IMR-90 (cell line): ENCODE measurements at regions not wholly inside any gene's neighbourhood (a gene's known extent, or its start where the extent isn't known, plus 50 kb on each side); places are given as distances from the start of the nearest gene placed in this dataset.

ENCODE experiments used
- ATAC-seq: fragments of 200-7000 bp; cut with Tn5 transposase; 2 replicates; pipeline ENCODE4 v1.9.1; 2020; ENCODE audit warnings: low read depth, mild to moderate bottlenecking, moderate library complexity
- BruUV-seq: library from RNA; stranded (reverse); fragments of 400-500 nt; replicated peaks from 2 replicates; lab custom pipeline; 2021; lab: Mats Ljungman, UMichigan
- CTCF ChIA-PET: fragments of 300-600 bp; formaldehyde crosslinking; extraction: SDS; loops from one replicate; lab custom pipeline; 2021; ENCODE audit warnings: antibody characterized with exemption; lab: Yijun Ruan, JAX
- POLR2A ChIA-PET: fragments of 300-600 bp; sonication (Branson Sonifier 250); formaldehyde crosslinking; loops from one replicate; lab custom pipeline; 2022; ENCODE audit warnings: antibody characterized with exemption; ENCODE audit not compliant: unreplicated experiment; lab: Charles Lee
- DNase-seq: peaks from one replicate; pipeline ENCODE4 v3.0.0; 2013
- H2AFZ ChIP-seq: replicated peaks from 2 replicates; pipeline ENCODE3; 2013; ENCODE audit warnings: low read length, mild to moderate bottlenecking; ENCODE audit not compliant: poor library complexity
- H2AK5ac ChIP-seq: 2 replicates; pipeline ENCODE4 v1.6.1; 2013; ENCODE audit warnings: low read depth, low read length, inconsistent platforms
- H2AK9ac ChIP-seq: replicated peaks from 2 replicates; pipeline ENCODE3; 2013; ENCODE audit warnings: mild to moderate bottlenecking, low read depth, low read length, moderate library complexity; ENCODE audit not compliant: poor library complexity
- H2BK120ac ChIP-seq: 2 replicates; pipeline ENCODE4 v1.6.1; 2013; ENCODE audit warnings: low read depth, low read length, inconsistent platforms
- H2BK15ac ChIP-seq: 3 replicates; pipeline ENCODE4 v1.6.1; 2013; ENCODE audit warnings: low read depth, low read length, inconsistent platforms
- H2BK20ac ChIP-seq: 2 replicates; pipeline ENCODE4 v1.6.1; 2013; ENCODE audit warnings: low read depth, mild to moderate bottlenecking, inconsistent platforms, low read length, moderate library complexity
- H2BK5ac ChIP-seq: 2 replicates; pipeline ENCODE4 v1.6.1; 2013; ENCODE audit warnings: mild to moderate bottlenecking, low read depth, low read length, inconsistent platforms; ENCODE audit not compliant: poor library complexity, severe bottlenecking
- H3K14ac ChIP-seq: replicated peaks from 2 replicates; pipeline ENCODE4 v1.6.1; 2013; ENCODE audit warnings: low read depth, low read length, inconsistent platforms
- H3K18ac ChIP-seq: 2 replicates; pipeline ENCODE4 v1.6.1; 2013; ENCODE audit warnings: low read depth, low read length, control low read depth
- H3K23ac ChIP-seq: 2 replicates; pipeline ENCODE4 v1.6.1; 2013; ENCODE audit warnings: low read depth, low read length, inconsistent platforms
- H3K27ac ChIP-seq: 2 replicates; pipeline ENCODE4 v1.5.1; 2013; ENCODE audit warnings: mild to moderate bottlenecking, control low read depth, low read length; ENCODE audit not compliant: insufficient read depth
- H3K27me3 ChIP-seq: 2 replicates; pipeline ENCODE4 v1.6.1; 2013; ENCODE audit warnings: low read length; ENCODE audit not compliant: control insufficient read depth, insufficient read depth
- H3K36me3 ChIP-seq: 2 replicates; pipeline ENCODE4 v1.6.1; 2013; ENCODE audit warnings: low read length, mixed read lengths; ENCODE audit not compliant: control insufficient read depth, insufficient read depth
- H3K4ac ChIP-seq: 2 replicates; pipeline ENCODE4 v1.6.1; 2013; ENCODE audit warnings: low read depth, low read length, inconsistent platforms
- H3K4me1 ChIP-seq: 2 replicates; pipeline ENCODE4 v1.6.1; 2013; ENCODE audit warnings: low read length, mixed read lengths; ENCODE audit not compliant: control insufficient read depth, insufficient read depth
- H3K4me2 ChIP-seq: 2 replicates; pipeline ENCODE4 v1.6.1; 2013; ENCODE audit warnings: low read depth, mild to moderate bottlenecking, control low read depth, low read length, moderate library complexity
- H3K4me3 ChIP-seq: 2 replicates; pipeline ENCODE4 v1.5.1; 2013; ENCODE audit warnings: low read depth, mild to moderate bottlenecking, control low read depth, low read length, moderate library complexity; ENCODE audit not compliant: insufficient read depth
- H3K56ac ChIP-seq: 2 replicates; pipeline ENCODE4 v1.6.1; 2013; ENCODE audit warnings: low read length, inconsistent platforms; ENCODE audit not compliant: insufficient read depth; ENCODE audit errors: extremely low read depth
- H3K79me1 ChIP-seq, 2 experiments: 2 replicates each; pipeline ENCODE4 v1.6.1; 2013; ENCODE audit warnings: low read length in 2 of 2, inconsistent platforms in 1 of 2, low read depth in 1 of 2
- H3K9ac ChIP-seq: 2 replicates; pipeline ENCODE4 v1.6.1; 2013; ENCODE audit warnings: low read depth, low read length, control low read depth
- H3K9me1 ChIP-seq: 2 replicates; pipeline ENCODE4 v1.6.1; 2013; ENCODE audit warnings: low read length, inconsistent platforms; ENCODE audit not compliant: insufficient read depth
- H3K9me3 ChIP-seq: 2 replicates; pipeline ENCODE4 v1.6.1; 2013; ENCODE audit warnings: low read length; ENCODE audit not compliant: control insufficient read depth, insufficient read depth
- H4K20me1 ChIP-seq: 2 replicates; pipeline ENCODE4 v1.6.1; 2013; ENCODE audit warnings: low read length, inconsistent platforms; ENCODE audit not compliant: insufficient read depth
- H4K5ac ChIP-seq: 2 replicates; pipeline ENCODE4 v1.6.1; 2013; ENCODE audit warnings: mild to moderate bottlenecking, low read depth, low read length, control low read depth
- H4K8ac ChIP-seq, 2 experiments: 2 replicates each; pipeline ENCODE4 v1.6.1; 2013; ENCODE audit warnings: low read depth in 2 of 2, low read length in 2 of 2, control low read depth in 1 of 2, inconsistent platforms in 1 of 2
- H4K91ac ChIP-seq: 2 replicates; pipeline ENCODE4 v1.6.1; 2013; ENCODE audit warnings: low read depth, low read length, inconsistent platforms; ENCODE audit not compliant: insufficient read depth
- MAZ ChIP-seq: IDR thresholded peaks from 2 replicates; pipeline ENCODE4 v1.6.1; 2012; ENCODE audit warnings: low read depth, mild to moderate bottlenecking, low read length, improper control_type of control experiment, moderate library complexity, borderline replicate concordance
- POLR2A ChIP-seq: IDR thresholded peaks from 2 replicates; pipeline ENCODE4 v1.6.1; 2012; ENCODE audit warnings: mild to moderate bottlenecking, low read depth, low read length
- RCOR1 ChIP-seq: IDR thresholded peaks from 2 replicates; pipeline ENCODE4 v1.6.1; 2012; ENCODE audit warnings: mild to moderate bottlenecking, low read length, improper control_type of control experiment; ENCODE audit not compliant: insufficient replicate concordance
- SMC3 ChIP-seq: fragments of 150-350 bp; IDR thresholded peaks from 2 replicates; pipeline ENCODE4 v1.6.1; 2016; ENCODE audit warnings: low read depth, mild to moderate bottlenecking, antibody characterized with exemption, low read length, moderate library complexity
- dilution Hi-C: fragments of 300-500 bp; cut with HindIII; formaldehyde crosslinking; loops from one replicate; pipeline ENCODE4 v1.14.3; 2018; ENCODE audit warnings: low sequenced_read_pairs; ENCODE audit not compliant: unreplicated experiment
- in situ Hi-C: fragments of 300-500 bp; cut with MboI; formaldehyde crosslinking; loops from 3 replicates; pipeline ENCODE4 v1.14.3; 2019; ENCODE audit warnings: low sequenced_read_pairs, inconsistent platforms, mixed read lengths
- intact Hi-C: fragments of 100-400 bp; cut with micrococcal nuclease; formaldehyde crosslinking; loops from 2 replicates; pipeline ENCODE4 v1.10.0; 2022

DNA sequence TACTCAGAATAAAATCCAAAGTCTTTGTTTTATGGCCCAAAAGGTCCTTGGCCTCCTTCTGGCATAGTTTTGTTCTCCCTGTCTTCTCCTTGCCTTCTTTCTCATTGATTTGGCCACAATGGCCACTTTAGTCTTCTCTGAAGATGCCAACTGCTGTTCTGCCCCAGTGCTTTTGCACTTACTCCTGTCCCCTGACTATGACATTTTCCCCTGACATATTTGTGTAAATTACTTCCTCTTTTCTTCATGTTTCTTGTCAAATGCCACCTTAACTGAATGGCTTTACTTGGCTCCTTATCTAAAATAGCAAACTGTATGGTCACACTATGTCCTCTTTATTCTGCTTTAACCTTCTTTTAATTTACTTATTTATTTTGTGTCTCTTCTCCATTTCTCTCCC, 484.7 kb upstream of the ARRDC3 start:
- Histone ChIP-seq H4K91ac (no peak overlapping the region), H3K27me3 (no peaks in the 10 kb centered on the region), H2BK5ac (no peak overlapping the region), H3K9me3 (no peaks in the 10 kb centered on the region), H2BK15ac (no peak overlapping the region), H3K18ac (no peak overlapping the region), H4K20me1 (no peaks in the 10 kb centered on the region), H3K23ac (no peak overlapping the region), H3K4ac (no peak overlapping the region), H3K56ac (no peak overlapping the region), H2BK120ac (no peak overlapping the region), H3K4me1 (no peaks in the 10 kb centered on the region), H3K4me3 (no peak overlapping the region), H2AFZ (no peak overlapping the region), H3K4me2 (no peak overlapping the region), H2BK20ac (no peak overlapping the region), H3K27ac (no peak overlapping the region), H3K36me3 (no peaks in the 10 kb centered on the region), H4K8ac (no peak overlapping the region), H2AK5ac (no peak overlapping the region), H4K5ac (no peak overlapping the region), H3K9ac (no peak overlapping the region), H3K9me1 (no peaks in the 10 kb centered on the region), H3K79me1 (no peaks in the 10 kb centered on the region), H2AK9ac (no peak overlapping the region), H3K14ac (no peak overlapping the region)
- no peak for TF ChIP-seq POLR2A
- TF ChIP-seq SMC3 = no peak
- TF ChIP-seq RCOR1 = no peak
- no peak for TF ChIP-seq MAZ
- intact Hi-C loops = no loop called here
- DNase-seq (no peak), ATAC-seq (no peak)
- CTCF ChIA-PET = no interaction called here
- dilution Hi-C loops = no loop called here
- POLR2A ChIA-PET = no interaction called here
- in situ Hi-C loops = no loop called here
- BruUV-seq = no TSS peak
